HepG2 (cell line): ENCODE measurements at regions not wholly inside any gene's neighbourhood (a gene's known extent, or its start where the extent isn't known, plus 50 kb on each side); places are given as distances from the start of the nearest gene placed in this dataset.

Experiments
- ATAC-seq: fragments of 200-7000 bp; cut with Tn5 transposase; 3 replicates; pipeline ENCODE4 v1.9.1; 2020; ENCODE audit warnings: mild to moderate bottlenecking, moderate library complexity
- BruUV-seq: library from RNA; stranded (reverse); fragments of 400-500 nt; replicated peaks from 2 replicates; lab custom pipeline; 2021; lab: Mats Ljungman, UMichigan
- CTCF ChIA-PET: fragments of 300-600 bp; formaldehyde crosslinking; extraction: SDS; loops from one replicate; lab custom pipeline; 2021; ENCODE audit warnings: low total read pairs, inconsistent platforms, low intra/inter-chr PET ratio; lab: Yijun Ruan, JAX
- POLR2A ChIA-PET: fragments of 350-600 bp; sonication (Branson Sonifier 250); formaldehyde crosslinking; loops from one replicate; lab custom pipeline; 2020; ENCODE audit warnings: antibody characterized with exemption, inconsistent platforms; lab: Yijun Ruan, JAX
- DNase-seq: peaks from one replicate; pipeline ENCODE4 v3.0.0-alpha.2; 2015; ENCODE audit warnings: low spot score
- FAIRE-seq: peaks from 3 replicates; lab custom pipeline; 2011; peaks lifted over from hg19 to GRCh38; lab: Jason Lieb, UNC
- H2AFZ ChIP-seq: one replicate; pipeline ENCODE4 v1.6.1; 2011; ENCODE audit warnings: low read length, inconsistent platforms
- H3K27ac ChIP-seq: fragments of 300-600 bp; 3 replicates; pipeline ENCODE4 v1.8.0; 2011; ENCODE audit warnings: mixed run types, mild to moderate bottlenecking, mixed read lengths, low read length, inconsistent platforms; ENCODE audit not compliant: insufficient read depth; ENCODE audit errors: extremely low read length
- H3K27me3 ChIP-seq, 2 experiments: fragments of 200-600 bp in 1 of 2; 2 replicates in 1 of 2; 3 replicates in 1 of 2; pipeline versions ENCODE4 v1.6.0 to v1.8.0; 2011; ENCODE audit warnings: low read length in 2 of 2, mild to moderate bottlenecking in 2 of 2, moderate library complexity in 2 of 2, inconsistent platforms in 1 of 2; ENCODE audit not compliant: insufficient read depth in 2 of 2, control insufficient read depth in 1 of 2
- H3K36me3 ChIP-seq, 2 experiments: fragments of 200-600 bp in 1 of 2; replicated peaks in 1 of 2; 2 replicates in 1 of 2; 3 replicates in 1 of 2; pipeline versions ENCODE4 v1.5.1 to v1.8.0; 2011; ENCODE audit warnings: low read length in 2 of 2, inconsistent platforms in 1 of 2; ENCODE audit not compliant: insufficient read depth in 2 of 2, control insufficient read depth in 1 of 2
- H3K4me1 ChIP-seq: 2 replicates; pipeline ENCODE4 v1.5.1; 2012; ENCODE audit warnings: low read length, inconsistent platforms; ENCODE audit not compliant: insufficient read depth
- H3K4me2 ChIP-seq: 2 replicates; pipeline ENCODE4 v1.6.0; 2011; ENCODE audit warnings: low read depth, low read length, inconsistent platforms
- H3K4me3 ChIP-seq, 3 experiments: fragments of 200-600 bp in 1 of 3; sonication (generic), shearing (Covaris generic) in 1 of 3; replicated peaks in 1 of 3; 2 replicates each; pipeline ENCODE4 v1.5.1; 2011 to 2016; ENCODE audit warnings: low read length in 3 of 3, inconsistent platforms in 2 of 3, low read depth in 2 of 3, mild to moderate bottlenecking in 2 of 3, control low read depth in 1 of 3, mixed read lengths in 1 of 3; ENCODE audit not compliant: insufficient read depth in 1 of 3
- H3K79me2 ChIP-seq: one replicate; pipeline ENCODE4 v1.6.1; 2011; ENCODE audit warnings: low read length, inconsistent platforms; ENCODE audit not compliant: insufficient read depth
- H3K9ac ChIP-seq: 2 replicates; pipeline ENCODE4 v1.6.0; 2011; ENCODE audit warnings: mild to moderate bottlenecking, low read depth, low read length, inconsistent platforms; ENCODE audit not compliant: insufficient read depth
- H3K9me3 ChIP-seq: 2 replicates; pipeline ENCODE4 v1.5.1; 2012; ENCODE audit warnings: mild to moderate bottlenecking, low read length
- H4K20me1 ChIP-seq: 2 replicates; pipeline ENCODE4 v1.6.0; 2011; ENCODE audit warnings: inconsistent platforms, mild to moderate bottlenecking, low read length, moderate library complexity; ENCODE audit not compliant: insufficient read depth
- GATAD1 ChIP-seq: IDR thresholded peaks from 2 replicates; pipeline ENCODE4 v1.6.1; 2016; ENCODE audit warnings: missing genetic modification reagents, missing compliant biosample characterization
- HNF4G ChIP-seq, 2 experiments: sonication (generic) in 1 of 2; formaldehyde crosslinking in 1 of 2; IDR thresholded peaks; 2 replicates each; pipeline versions ENCODE4 v1.4.0 to v1.6.1; 2011 to 2020; ENCODE audit warnings: borderline replicate concordance in 2 of 2, low read depth in 2 of 2, mild to moderate bottlenecking in 2 of 2, low read length in 1 of 2, missing genetic modification reagents in 1 of 2, moderate library complexity in 1 of 2
- MTF1 ChIP-seq: sonication (generic); formaldehyde crosslinking; IDR thresholded peaks from 2 replicates; pipeline ENCODE4 v1.5.0; 2020; ENCODE audit warnings: missing genetic modification reagents
- NFKB2 ChIP-seq: sonication (generic); formaldehyde crosslinking; IDR thresholded peaks from 2 replicates; pipeline ENCODE4 v1.4.0; 2020; ENCODE audit warnings: missing genetic modification reagents, borderline replicate concordance
- SPEN ChIP-seq: sonication (generic); formaldehyde crosslinking; IDR thresholded peaks from 2 replicates; pipeline ENCODE4 v1.5.1; 2020; ENCODE audit warnings: low read depth, mild to moderate bottlenecking, missing genetic modification reagents
- SRY ChIP-seq: sonication (generic); formaldehyde crosslinking; IDR thresholded peaks from 2 replicates; pipeline ENCODE4 v1.8.0; 2022; ENCODE audit warnings: mild to moderate bottlenecking, missing genetic modification reagents
- U2AF2 ChIP-seq: fragments of 200-400 bp; formaldehyde crosslinking; IDR thresholded peaks from 2 replicates; pipeline ENCODE4 v1.6.1; 2017; ENCODE audit warnings: low read depth, mild to moderate bottlenecking, low read length
- ZBTB14 ChIP-seq: sonication (generic); formaldehyde crosslinking; IDR thresholded peaks from 2 replicates; pipeline ENCODE4 v1.4.0; 2020; ENCODE audit warnings: missing genetic modification reagents
- ZNF230 ChIP-seq: sonication (generic); formaldehyde crosslinking; IDR thresholded peaks from 2 replicates; pipeline ENCODE4 v1.4.0; 2020; ENCODE audit warnings: mild to moderate bottlenecking, missing genetic modification reagents
- ZNF343 ChIP-seq: sonication (generic); formaldehyde crosslinking; IDR thresholded peaks from 2 replicates; pipeline ENCODE4 v1.4.0; 2020; ENCODE audit warnings: mild to moderate bottlenecking, missing genetic modification reagents
- ZNF557 ChIP-seq: sonication (generic); formaldehyde crosslinking; IDR thresholded peaks from 2 replicates; pipeline ENCODE4 v1.4.0; 2020; ENCODE audit warnings: missing genetic modification reagents
- ZNF747 ChIP-seq: sonication (generic); formaldehyde crosslinking; IDR thresholded peaks from 2 replicates; pipeline ENCODE4 v1.8.1; 2023; ENCODE audit warnings: missing genetic modification reagents, mild to moderate bottlenecking, borderline replicate concordance
- ZNF749 ChIP-seq: sonication (generic); formaldehyde crosslinking; IDR thresholded peaks from 2 replicates; pipeline ENCODE4 v1.8.0; 2022; ENCODE audit warnings: mild to moderate bottlenecking, missing genetic modification reagents, moderate library complexity, borderline replicate concordance
- ZNF792 ChIP-seq: IDR thresholded peaks from 2 replicates; pipeline ENCODE4 v1.6.1; 2016
- ZNF883 ChIP-seq: sonication (generic); formaldehyde crosslinking; IDR thresholded peaks from 2 replicates; pipeline ENCODE4 v1.5.1; 2020; ENCODE audit warnings: mild to moderate bottlenecking, missing genetic modification reagents; ENCODE audit errors: not compliant biosample characterization
- WGBS: methylation state at CpG from one replicate; pipeline ENCODE4 v1.1.6; 2017; ENCODE audit warnings: low lambda C conversion rate; 5-methylcytosine and 5-hydroxymethylcytosine counted together
- in situ Hi-C: cut with HindIII; loops from 2 replicates; pipeline ENCODE4 v1.10.0; 2017; ENCODE audit warnings: low pct_unique_long_range_greater_than_20kb; ENCODE audit not compliant: extremely low pct_ligation_motif_present
- intact Hi-C: fragments of 100-400 bp; cut with micrococcal nuclease; formaldehyde crosslinking; loops from one replicate; pipeline ENCODE4 v1.10.0; 2022; ENCODE audit not compliant: unreplicated experiment
- TF ChIP-seq, protein P1 (sequence below): sonication (generic); formaldehyde crosslinking; IDR thresholded peaks from 2 replicates; pipeline ENCODE4 v1.8.1; 2023; ENCODE audit warnings: missing genetic modification reagents, mild to moderate bottlenecking, borderline replicate concordance
- TF ChIP-seq, protein P2 (sequence below): sonication (generic); formaldehyde crosslinking; IDR thresholded peaks from 2 replicates; pipeline ENCODE4 v1.4.0; 2020; ENCODE audit warnings: missing genetic modification reagents

- BruUV-seq, result no TSS peak
- DNase-seq (no peak), FAIRE-seq (no peak), ATAC-seq (no peak)
- Histone ChIP-seq H3K4me3 (no peak overlapping the region), H3K9ac (no peak overlapping the region), H4K20me1 (no peaks in the 10 kb centered on the region), H3K4me1 (no peaks in the 10 kb centered on the region), H2AFZ (no peak overlapping the region), H3K79me2 (no peaks in the 10 kb centered on the region), H3K4me2 (no peak overlapping the region), H3K27me3 (peaks cover 0 to 5% of the 10 kb centered on the region in 2 experiments; a peak in 1 of 5 replicates), H3K36me3 (no peaks in the 10 kb centered on the region), H3K27ac (no peak overlapping the region), H3K9me3 (no peaks in the 10 kb centered on the region)
- in situ Hi-C loops (no loop called here), intact Hi-C loops (no loop called here)
- ChIA-PET POLR2A (no interaction called here), CTCF (no interaction called here)
- 23% methylated on average over 4 of the region's 4 CpGs for whole genome bisulfite sequencing
- TF ChIP-seq GATAD1 (no peak), ZNF343 (CRISPR knock-in tag) (no peak), ZNF230 (CRISPR knock-in tag) (no peak), SPEN (CRISPR knock-in tag) (no peak), MTF1 (CRISPR knock-in tag) (no peak), U2AF2 (no peak), ZNF747 (CRISPR knock-in tag) (no peak)
Observed at GRCh38 chr4:147037069-147037468, 91.4 kb upstream of the TTC29 start.

DNA sequence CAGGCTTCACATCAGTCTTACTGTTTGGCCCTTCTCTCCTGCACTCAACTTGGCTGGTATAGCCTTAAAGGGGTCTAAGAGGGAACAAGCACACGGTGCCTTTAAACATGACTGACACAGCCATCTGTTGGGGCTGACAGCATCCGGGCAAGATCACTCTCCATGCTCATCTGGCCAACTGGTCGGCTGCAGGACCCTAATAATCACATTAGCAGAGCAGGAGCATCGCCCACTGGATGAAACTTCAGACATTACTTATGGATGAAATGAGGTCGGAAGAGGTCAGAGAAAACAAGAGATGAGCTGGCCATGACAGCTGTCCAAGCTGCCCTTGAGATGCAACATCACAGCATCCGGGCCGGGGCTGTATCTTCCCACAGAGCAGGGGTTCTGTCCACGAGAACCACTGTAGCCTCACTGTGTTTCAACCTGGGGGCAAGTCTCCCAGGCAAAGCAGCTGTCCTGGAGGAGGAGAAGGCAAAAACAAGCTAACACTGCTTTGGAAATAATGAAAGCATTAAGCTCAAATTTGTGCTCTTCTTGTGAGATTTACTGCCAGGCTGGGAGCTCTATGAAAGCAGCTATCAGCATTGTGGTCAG, 94.4 kb upstream of the TTC29 start:
- in situ Hi-C loops, result no loop called here
- Histone ChIP-seq H3K4me3 (no peak overlapping the region), H3K27ac (no peak overlapping the region), H3K27me3 (peaks cover 0 to 5% of the 10 kb centered on the region in 2 experiments; a peak in 1 of 5 replicates), H3K9ac (no peak overlapping the region), H3K4me2 (no peak overlapping the region), H4K20me1 (no peaks in the 10 kb centered on the region), H3K4me1 (no peaks in the 10 kb centered on the region), H2AFZ (no peak overlapping the region), H3K9me3 (no peaks in the 10 kb centered on the region), H3K36me3 (no peaks in the 10 kb centered on the region), H3K79me2 (no peaks in the 10 kb centered on the region)
- intact Hi-C loops, result no loop called here
- no peak for FAIRE-seq
- no peak for ATAC-seq
- WGBS, result 0% methylated on average over 5 of the region's 8 CpGs
- no TSS peak for BruUV-seq
- ChIA-PET POLR2A (no interaction called here), CTCF (no interaction called here)
- DNase-seq, result no peak
- TF ChIP-seq, protein P1, sequence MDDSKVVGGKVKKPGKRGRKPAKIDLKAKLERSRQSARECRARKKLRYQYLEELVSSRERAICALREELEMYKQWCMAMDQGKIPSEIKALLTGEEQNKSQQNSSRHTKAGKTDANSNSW (CRISPR knock-in tag), result no peak
- TF ChIP-seq NFKB2 (CRISPR knock-in tag), result no peak
- TF ChIP-seq ZNF557 (CRISPR knock-in tag), result no peak
- no peak for TF ChIP-seq ZNF883 (CRISPR knock-in tag)
- TF ChIP-seq ZNF792, result no peak
- TF ChIP-seq, protein P2, sequence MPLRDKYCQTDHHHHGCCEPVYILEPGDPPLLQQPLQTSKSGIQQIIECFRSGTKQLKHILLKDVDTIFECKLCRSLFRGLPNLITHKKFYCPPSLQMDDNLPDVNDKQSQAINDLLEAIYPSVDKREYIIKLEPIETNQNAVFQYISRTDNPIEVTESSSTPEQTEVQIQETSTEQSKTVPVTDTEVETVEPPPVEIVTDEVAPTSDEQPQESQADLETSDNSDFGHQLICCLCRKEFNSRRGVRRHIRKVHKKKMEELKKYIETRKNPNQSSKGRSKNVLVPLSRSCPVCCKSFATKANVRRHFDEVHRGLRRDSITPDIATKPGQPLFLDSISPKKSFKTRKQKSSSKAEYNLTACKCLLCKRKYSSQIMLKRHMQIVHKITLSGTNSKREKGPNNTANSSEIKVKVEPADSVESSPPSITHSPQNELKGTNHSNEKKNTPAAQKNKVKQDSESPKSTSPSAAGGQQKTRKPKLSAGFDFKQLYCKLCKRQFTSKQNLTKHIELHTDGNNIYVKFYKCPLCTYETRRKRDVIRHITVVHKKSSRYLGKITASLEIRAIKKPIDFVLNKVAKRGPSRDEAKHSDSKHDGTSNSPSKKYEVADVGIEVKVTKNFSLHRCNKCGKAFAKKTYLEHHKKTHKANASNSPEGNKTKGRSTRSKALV, result no peak
- no peak for TF ChIP-seq SRY
- TF ChIP-seq ZNF749 (CRISPR knock-in tag), result no peak
- TF ChIP-seq ZBTB14, result no peak
- no peak for TF ChIP-seq HNF4G (IDR thresholded peaks at IDR 0.05; ENCODE audit: borderline replicate concordance, low read depth, low read length)
- TF ChIP-seq HNF4G (CRISPR knock-in tag; IDR thresholded peaks at IDR 0.05; ENCODE audit: borderline replicate concordance, low read depth), result no peak
